HepG2 (cell line): ENCODE measurements at regions not wholly inside any gene's neighbourhood (a gene's known extent, or its start where the extent isn't known, plus 50 kb on each side); places are given as distances from the start of the nearest gene placed in this dataset.

ENCODE experiments used
- ATAC-seq: fragments of 200-7000 bp; cut with Tn5 transposase; 3 replicates; pipeline ENCODE4 v1.9.1; 2020; ENCODE audit warnings: mild to moderate bottlenecking, moderate library complexity
- BruUV-seq: library from RNA; stranded (reverse); fragments of 400-500 nt; replicated peaks from 2 replicates; lab custom pipeline; 2021; lab: Mats Ljungman, UMichigan
- CTCF ChIA-PET: fragments of 300-600 bp; formaldehyde crosslinking; extraction: SDS; loops from one replicate; lab custom pipeline; 2021; ENCODE audit warnings: low total read pairs, inconsistent platforms, low intra/inter-chr PET ratio; lab: Yijun Ruan, JAX
- POLR2A ChIA-PET: fragments of 350-600 bp; sonication (Branson Sonifier 250); formaldehyde crosslinking; loops from one replicate; lab custom pipeline; 2020; ENCODE audit warnings: antibody characterized with exemption, inconsistent platforms; lab: Yijun Ruan, JAX
- DNase-seq: peaks from one replicate; pipeline ENCODE4 v3.0.0-alpha.2; 2015; ENCODE audit warnings: low spot score
- FAIRE-seq: peaks from 3 replicates; lab custom pipeline; 2011; peaks lifted over from hg19 to GRCh38; lab: Jason Lieb, UNC
- H2AFZ ChIP-seq: one replicate; pipeline ENCODE4 v1.6.1; 2011; ENCODE audit warnings: low read length, inconsistent platforms
- H3K27ac ChIP-seq: fragments of 300-600 bp; 3 replicates; pipeline ENCODE4 v1.8.0; 2011; ENCODE audit warnings: mixed run types, mild to moderate bottlenecking, mixed read lengths, low read length, inconsistent platforms; ENCODE audit not compliant: insufficient read depth; ENCODE audit errors: extremely low read length
- H3K27me3 ChIP-seq, 2 experiments: fragments of 200-600 bp in 1 of 2; 2 replicates in 1 of 2; 3 replicates in 1 of 2; pipeline versions ENCODE4 v1.6.0 to v1.8.0; 2011; ENCODE audit warnings: low read length in 2 of 2, mild to moderate bottlenecking in 2 of 2, moderate library complexity in 2 of 2, inconsistent platforms in 1 of 2; ENCODE audit not compliant: insufficient read depth in 2 of 2, control insufficient read depth in 1 of 2
- H3K36me3 ChIP-seq, 2 experiments: fragments of 200-600 bp in 1 of 2; replicated peaks in 1 of 2; 2 replicates in 1 of 2; 3 replicates in 1 of 2; pipeline versions ENCODE4 v1.5.1 to v1.8.0; 2011; ENCODE audit warnings: low read length in 2 of 2, inconsistent platforms in 1 of 2; ENCODE audit not compliant: insufficient read depth in 2 of 2, control insufficient read depth in 1 of 2
- H3K4me1 ChIP-seq: 2 replicates; pipeline ENCODE4 v1.5.1; 2012; ENCODE audit warnings: low read length, inconsistent platforms; ENCODE audit not compliant: insufficient read depth
- H3K4me2 ChIP-seq: 2 replicates; pipeline ENCODE4 v1.6.0; 2011; ENCODE audit warnings: low read depth, low read length, inconsistent platforms
- H3K4me3 ChIP-seq, 3 experiments: fragments of 200-600 bp in 1 of 3; sonication (generic), shearing (Covaris generic) in 1 of 3; replicated peaks in 1 of 3; 2 replicates each; pipeline ENCODE4 v1.5.1; 2011 to 2016; ENCODE audit warnings: low read length in 3 of 3, inconsistent platforms in 2 of 3, low read depth in 2 of 3, mild to moderate bottlenecking in 2 of 3, control low read depth in 1 of 3, mixed read lengths in 1 of 3; ENCODE audit not compliant: insufficient read depth in 1 of 3
- H3K79me2 ChIP-seq: one replicate; pipeline ENCODE4 v1.6.1; 2011; ENCODE audit warnings: low read length, inconsistent platforms; ENCODE audit not compliant: insufficient read depth
- H3K9ac ChIP-seq: 2 replicates; pipeline ENCODE4 v1.6.0; 2011; ENCODE audit warnings: mild to moderate bottlenecking, low read depth, low read length, inconsistent platforms; ENCODE audit not compliant: insufficient read depth
- H3K9me3 ChIP-seq: 2 replicates; pipeline ENCODE4 v1.5.1; 2012; ENCODE audit warnings: mild to moderate bottlenecking, low read length
- H4K20me1 ChIP-seq: 2 replicates; pipeline ENCODE4 v1.6.0; 2011; ENCODE audit warnings: inconsistent platforms, mild to moderate bottlenecking, low read length, moderate library complexity; ENCODE audit not compliant: insufficient read depth
- CREB1 ChIP-seq, 2 experiments: fragments of 450-650 bp in 1 of 2; IDR thresholded peaks; 2 replicates each; pipeline ENCODE4 v1.6.1; 2016 to 2017; ENCODE audit warnings: control low read depth in 1 of 2, mild to moderate bottlenecking in 1 of 2, missing compliant biosample characterization in 1 of 2, missing genetic modification characterization in 1 of 2
- FOXA1 ChIP-seq, 2 experiments: fragments of 450-650 bp in 1 of 2; sonication (generic) in 1 of 2; formaldehyde crosslinking in 1 of 2; IDR thresholded peaks; 2 replicates each; pipeline versions ENCODE4 v1.4.0 to v1.6.1; 2016 to 2020; ENCODE audit warnings: missing genetic modification reagents in 1 of 2
- GABPA ChIP-seq, 2 experiments: IDR thresholded peaks; 2 replicates each; pipeline ENCODE4 v1.6.1; 2011 to 2016; ENCODE audit warnings: low read depth in 2 of 2, low read length in 1 of 2, missing biosample characterization in 1 of 2, missing genetic modification characterization in 1 of 2
- KMT2B ChIP-seq: IDR thresholded peaks from 2 replicates; pipeline ENCODE4 v1.6.1; 2016; ENCODE audit warnings: missing genetic modification reagents, missing compliant biosample characterization
- SRSF1 ChIP-seq: fragments of 200-400 bp; formaldehyde crosslinking; optimal IDR thresholded peaks from 2 replicates; pipeline ENCODE3; 2017; ENCODE audit warnings: mild to moderate bottlenecking, low read depth, low read length, moderate library complexity
- TCF7 ChIP-seq: sonication (generic); IDR thresholded peaks from 2 replicates; pipeline ENCODE4 v1.6.1; 2016; ENCODE audit warnings: antibody characterized with exemption, low read depth
- WGBS: methylation state at CpG from one replicate; pipeline ENCODE4 v1.1.6; 2017; ENCODE audit warnings: low lambda C conversion rate; 5-methylcytosine and 5-hydroxymethylcytosine counted together
- in situ Hi-C: cut with HindIII; loops from 2 replicates; pipeline ENCODE4 v1.10.0; 2017; ENCODE audit warnings: low pct_unique_long_range_greater_than_20kb; ENCODE audit not compliant: extremely low pct_ligation_motif_present
- intact Hi-C: fragments of 100-400 bp; cut with micrococcal nuclease; formaldehyde crosslinking; loops from one replicate; pipeline ENCODE4 v1.10.0; 2022; ENCODE audit not compliant: unreplicated experiment

DNA sequence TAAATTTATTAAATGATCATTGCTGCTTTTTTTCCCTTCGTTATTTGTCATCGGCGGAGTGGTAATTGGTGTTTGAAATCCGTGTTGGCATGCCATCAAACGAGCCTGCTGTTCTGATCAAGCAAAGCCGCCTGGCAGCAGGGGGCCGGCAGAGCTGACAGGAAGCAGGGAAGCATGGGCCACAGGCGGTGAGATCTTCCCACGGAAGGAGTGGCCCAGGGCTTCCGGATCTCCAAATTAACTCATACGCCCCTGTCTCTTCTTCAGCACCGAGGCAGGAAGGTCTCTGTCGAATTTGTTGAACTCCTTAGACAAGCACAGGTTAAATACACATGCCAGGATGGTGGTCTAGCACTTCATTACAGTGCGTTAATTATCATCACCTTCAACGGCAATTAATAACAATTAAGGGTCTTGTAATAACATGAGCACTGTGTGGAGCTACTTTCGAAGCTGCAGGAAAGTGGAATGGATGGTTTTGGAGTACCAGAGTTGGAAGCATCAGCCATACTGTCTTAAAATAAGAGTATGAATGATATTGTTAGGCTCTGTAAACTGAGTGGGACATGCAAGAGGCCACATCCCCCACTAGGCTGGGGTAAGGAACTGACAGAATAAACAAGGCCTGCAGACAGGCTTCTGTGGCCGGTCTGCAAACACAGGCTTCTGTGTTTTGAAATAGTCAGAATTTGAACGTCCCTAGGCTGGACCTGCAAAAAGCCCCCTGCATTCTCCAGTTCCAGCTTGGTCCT lies 199.4 kb upstream of the DAB1 start:
- peak; percentile 73 for ATAC-seq
- CTCF ChIA-PET, result no interaction called here
- no peak overlapping the region for H2AFZ ChIP-seq

DNA sequence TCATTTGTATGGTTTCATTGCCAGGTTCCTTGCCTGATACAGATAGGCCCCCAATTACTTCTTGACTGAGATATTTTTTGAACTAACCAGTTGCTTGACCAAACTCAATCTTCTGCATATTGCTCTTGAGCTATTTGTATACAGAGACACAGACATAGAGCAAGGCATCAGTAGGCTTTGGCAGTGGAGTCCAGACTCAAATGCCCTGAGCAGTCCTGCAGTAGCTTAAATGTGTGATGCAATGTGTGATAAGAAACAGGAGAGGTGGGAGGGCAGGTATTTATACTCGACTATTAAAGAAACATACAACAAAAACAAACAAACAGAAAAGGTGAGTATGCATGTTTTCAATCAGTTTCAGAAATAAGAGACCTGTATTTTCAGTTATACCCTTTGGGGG lies 197.9 kb upstream of the DAB1 start:
- TF ChIP-seq KMT2B (CRISPR knock-in tag), result no peak
- Histone ChIP-seq H3K36me3 (no peaks in the 10 kb centered on the region), H3K4me3 (no peak overlapping the region), H3K27ac (no peak overlapping the region), H3K9ac (no peak overlapping the region), H2AFZ (no peak overlapping the region), H3K4me2 (no peak overlapping the region), H3K79me2 (no peaks in the 10 kb centered on the region), H4K20me1 (no peaks in the 10 kb centered on the region), H3K9me3 (no peaks in the 10 kb centered on the region), H3K27me3 (no peaks in the 10 kb centered on the region; a peak in 1 of 5 replicates), H3K4me1 (peaks cover 8% of the 10 kb centered on the region; the same call in 1 of the 2 replicates)
- FAIRE-seq (no peak), ATAC-seq (no peak), DNase-seq (no peak)
- in situ Hi-C loops, result no loop called here
- CTCF ChIA-PET, result no interaction called here
- no TSS peak for BruUV-seq
- intact Hi-C loops, result no loop called here
- WGBS, result 0% methylated on average over 1 of the region's 1 CpG
- POLR2A ChIA-PET, result no interaction called here

More for the DNA sequence above, 199.4 kb upstream of the DAB1 start:
- WGBS, result 33% methylated on average over 15 of the region's 18 CpGs
- Histone ChIP-seq H3K36me3 (no peaks in the 10 kb centered on the region), H3K79me2 (no peaks in the 10 kb centered on the region), H3K9me3 (no peaks in the 10 kb centered on the region), H3K27ac (no peak overlapping the region), H3K9ac (no peak overlapping the region), H3K4me2 (0 out of 2 replicates have a peak overlapping the region, but pooled peaks have one; percentile 29), H3K4me1 (peaks cover 8% of the 10 kb centered on the region; the same call in 1 of the 2 replicates), H4K20me1 (no peaks in the 10 kb centered on the region), H3K27me3 (no peaks in the 10 kb centered on the region; a peak in 1 of 5 replicates), H3K4me3 (no peak overlapping the region)
- POLR2A ChIA-PET, result no interaction called here
- in situ Hi-C loops, result no loop called here
- peak; percentile 3 for DNase-seq
- intact Hi-C loops, result no loop called here
- TF ChIP-seq CREB1 (IDR thresholded peaks at IDR 0.05), result no peak
- TF ChIP-seq CREB1 (CRISPR knock-in tag; IDR thresholded peaks at IDR 0.05), result no peak
- TF ChIP-seq SRSF1, result no peak
- TF ChIP-seq FOXA1 (IDR thresholded peaks at IDR 0.05), result no peak
- TF ChIP-seq FOXA1 (CRISPR knock-in tag; IDR thresholded peaks at IDR 0.05), result 0 out of 2 replicates have a peak, but pooled peaks have one; percentile 40
- TF ChIP-seq GABPA (IDR thresholded peaks at IDR 0.05; ENCODE audit: low read depth, low read length), result 0 out of 2 replicates have a peak, but pooled peaks have one; percentile 15
- peak; percentile 49 for TF ChIP-seq GABPA (CRISPR knock-in tag; IDR thresholded peaks at IDR 0.05; ENCODE audit: low read depth)
- TF ChIP-seq TCF7, result peak; percentile 12; the same call in 1 of the 2 replicates
- TF ChIP-seq, all 625 proteins: peak for 3
- no TSS peak for BruUV-seq
- FAIRE-seq, result no peak
